ENCODE measurements at regions not wholly inside any gene's neighbourhood (a gene's known extent, or its start where the extent isn't known, plus 50 kb on each side); places are given as distances from the start of the nearest gene placed in this dataset.

DNA sequence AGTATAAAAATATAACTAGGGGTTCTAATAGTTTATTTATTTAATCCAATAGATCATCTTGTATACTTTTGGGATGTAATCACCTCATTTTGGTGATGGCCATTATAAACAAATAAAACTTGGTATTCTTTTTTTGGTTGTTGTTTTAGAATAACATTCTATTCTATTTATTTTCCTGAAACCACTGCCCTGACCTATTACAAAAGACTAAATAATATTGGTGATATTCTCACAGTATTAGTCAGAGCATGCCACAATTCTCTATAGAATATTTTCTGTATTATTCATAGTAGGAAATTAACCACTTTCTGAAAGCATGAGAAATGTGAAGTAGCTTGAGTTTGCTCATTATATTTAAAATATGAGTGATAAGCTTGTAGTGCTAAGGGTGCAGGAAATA lies 54.1 kb upstream of the LRRC7 start:
- no peak for TF ChIP-seq POLR2A (IDR thresholded peaks at IDR 0.05)
- TF ChIP-seq CTCF (IDR thresholded peaks at IDR 0.05): no peak
